PC-3 (cell line): ENCODE measurements at regions not wholly inside any gene's neighbourhood (a gene's known extent, or its start where the extent isn't known, plus 50 kb on each side); places are given as distances from the start of the nearest gene placed in this dataset.

Experiments
- CTCF ChIP-seq: fragments of 300-600 bp; sonication (generic); conservative IDR thresholded peaks from 2 replicates; pipeline ENCODE4 v1.5.1; 2017; ENCODE audit warnings: antibody characterized with exemption, low read depth, mild to moderate bottlenecking, low read length
- EZH2 ChIP-seq: fragments of 300-600 bp; sonication (generic); IDR thresholded peaks from one replicate; pipeline ENCODE4 v1.6.1; 2017; ENCODE audit warnings: antibody characterized with exemption, mild to moderate bottlenecking, low read length; ENCODE audit not compliant: unreplicated experiment
- EZH2phosphoT487 ChIP-seq: fragments of 300-600 bp; sonication (generic); IDR thresholded peaks from 2 replicates; pipeline ENCODE4 v1.6.1; 2018; ENCODE audit warnings: mild to moderate bottlenecking, antibody characterized with exemption, low read length, borderline replicate concordance

- TF ChIP-seq CTCF: no peak
- TF ChIP-seq EZH2: no peak
- TF ChIP-seq EZH2phosphoT487: no peak
Measured at GRCh38 chr21:18524097-18524880, 120.7 kb upstream of the TMPRSS15 start.
